ENCODE measurements at regions not wholly inside any gene's neighbourhood (a gene's known extent, or its start where the extent isn't known, plus 50 kb on each side); places are given as distances from the start of the nearest gene placed in this dataset.

- no peak for DNase-seq (ENCODE audit: low spot score)
Observed at GRCh38 chr15:98455904-98456303, 192.4 kb upstream of the IGF1R start.

GRCh38 chr15:98476559-98476958 is 171.8 kb upstream of the IGF1R start:
- DNase-seq (ENCODE audit: low spot score) = no peak

GRCh38 chr15:98480844-98481243 is 167.5 kb upstream of the IGF1R start:
- DNase-seq (ENCODE audit: low spot score) = no peak

GRCh38 chr15:98483575-98484130 is 164.7 kb upstream of the IGF1R start:
- DNase-seq (ENCODE audit: low spot score) = no peak

GRCh38 chr15:98484914-98485313 is 163.4 kb upstream of the IGF1R start:
- no peak for DNase-seq (ENCODE audit: low spot score)

- DNase-seq (ENCODE audit: low spot score) = no peak
Observed at GRCh38 chr15:98485451-98485850, 162.9 kb upstream of the IGF1R start.

- no peak for DNase-seq (ENCODE audit: low spot score)
Observed at GRCh38 chr15:98493966-98494511, 154.3 kb upstream of the IGF1R start.

GRCh38 chr15:98501192-98501591 is 147.1 kb upstream of the IGF1R start:
- DNase-seq (ENCODE audit: low spot score) = no peak

- DNase-seq (ENCODE audit: low spot score) = no peak
Observed at GRCh38 chr15:98501632-98502031, 146.7 kb upstream of the IGF1R start.

- DNase-seq (ENCODE audit: low spot score) = no peak
Observed at GRCh38 chr15:98503970-98504369, 144.4 kb upstream of the IGF1R start.

GRCh38 chr15:98504998-98505397 is 143.3 kb upstream of the IGF1R start:
- DNase-seq (ENCODE audit: low spot score) = no peak

- DNase-seq (ENCODE audit: low spot score) = no peak
Observed at GRCh38 chr15:98505611-98506031, 142.7 kb upstream of the IGF1R start.

- no peak for DNase-seq (ENCODE audit: low spot score)
Observed at GRCh38 chr15:98506172-98506571, 142.2 kb upstream of the IGF1R start.

- no peak for DNase-seq (ENCODE audit: low spot score)
Observed at GRCh38 chr15:98506711-98507110, 141.6 kb upstream of the IGF1R start.

- no peak for DNase-seq (ENCODE audit: low spot score)
Observed at GRCh38 chr15:98513428-98513986, 134.8 kb upstream of the IGF1R start.

GRCh38 chr15:98514034-98514622 is 134.2 kb upstream of the IGF1R start:
- no peak for DNase-seq (ENCODE audit: low spot score)

GRCh38 chr15:98518823-98519561 is 129.3 kb upstream of the IGF1R start:
- DNase-seq (ENCODE audit: low spot score) = peak; percentile 36

GRCh38 chr15:98519767-98520550 is 128.4 kb upstream of the IGF1R start:
- DNase-seq (ENCODE audit: low spot score) = no peak

- no peak for DNase-seq (ENCODE audit: low spot score)
Observed at GRCh38 chr15:98522127-98522526, 126.2 kb upstream of the IGF1R start.

GRCh38 chr15:98523912-98524662 is 124.3 kb upstream of the IGF1R start:
- DNase-seq (ENCODE audit: low spot score) = no peak
